ENCODE measurements at regions not wholly inside any gene's neighbourhood (a gene's known extent, or its start where the extent isn't known, plus 50 kb on each side); places are given as distances from the start of the nearest gene placed in this dataset.

DNA sequence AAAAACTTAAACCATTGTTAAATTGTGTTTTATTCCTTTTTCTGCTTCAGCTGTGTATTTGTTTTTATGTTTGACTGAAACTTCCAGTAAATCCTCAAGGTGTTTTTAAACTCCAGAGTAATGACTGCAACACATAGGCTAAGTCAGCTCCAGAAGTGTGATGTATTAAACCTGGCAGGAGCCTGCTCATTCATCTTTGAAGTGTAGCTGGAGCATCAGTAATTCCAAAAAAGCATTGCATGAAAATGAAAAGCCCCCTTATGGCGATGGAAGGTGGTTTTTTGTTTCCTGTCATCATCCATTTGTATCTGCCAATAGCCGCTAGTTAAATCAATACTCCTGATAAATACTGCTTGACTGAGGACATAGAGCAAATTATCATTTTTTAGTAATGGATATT is 474.2 kb upstream of the ADAMTS16 start:
- no peak for DNase-seq

DNA sequence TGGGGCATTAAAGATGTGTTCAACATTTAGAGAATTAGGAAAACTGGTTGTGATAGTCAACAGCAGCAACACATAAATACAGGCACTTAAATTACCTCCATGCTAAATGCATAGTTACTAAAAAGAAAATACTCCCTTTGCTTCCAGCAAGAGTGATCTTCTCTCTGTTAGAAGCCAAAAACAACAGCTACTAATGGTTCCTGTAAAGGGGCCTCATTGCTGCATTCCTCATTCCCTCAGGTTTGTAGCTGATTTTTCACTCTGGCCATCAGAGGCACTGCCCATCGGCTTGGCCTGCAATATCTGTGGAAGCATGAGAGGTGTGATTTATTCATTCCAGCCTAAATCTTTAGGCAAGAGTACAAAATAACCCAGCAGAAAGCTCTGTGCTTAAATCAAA is 466.0 kb upstream of the ADAMTS16 start:
- no peak for DNase-seq

DNA sequence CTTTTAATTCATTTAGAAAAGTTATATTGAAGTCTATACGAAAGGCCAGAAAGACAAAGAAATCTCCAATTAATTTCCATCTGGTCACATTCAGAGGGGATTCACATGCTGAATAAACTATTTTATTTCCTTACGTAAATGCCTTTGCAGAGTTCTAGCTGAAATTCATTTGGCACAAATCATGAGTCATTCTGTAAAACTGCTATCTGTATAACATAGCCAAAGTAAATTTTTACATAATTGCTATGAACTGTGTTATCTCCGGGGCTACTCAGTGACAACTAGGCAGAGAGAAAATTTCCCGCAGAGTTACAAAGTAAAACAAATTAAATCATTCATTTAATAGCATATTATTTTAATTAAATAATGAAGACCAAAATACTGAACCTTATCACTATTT is 463.2 kb upstream of the ADAMTS16 start:
- no peak for DNase-seq

DNA sequence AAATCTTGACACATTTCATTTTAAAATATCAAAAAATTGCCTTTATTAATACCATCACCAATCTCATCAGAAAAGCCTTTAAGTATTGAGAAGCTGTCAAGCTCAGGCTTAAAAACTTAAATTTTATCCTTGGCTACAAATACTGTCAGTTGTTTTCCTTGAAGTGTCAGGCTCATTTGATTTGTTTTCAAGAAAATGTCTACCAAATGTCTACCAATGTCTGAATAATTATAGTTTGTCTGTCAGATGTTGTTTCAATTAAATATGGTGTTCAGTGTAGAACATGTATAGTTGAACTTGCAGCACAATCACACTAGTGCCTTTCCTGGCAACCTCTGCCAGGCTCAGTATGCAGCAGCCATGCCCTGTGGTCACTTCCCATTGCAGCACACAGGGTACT is 455.2 kb upstream of the ADAMTS16 start:
- DNase-seq, result no peak

DNA sequence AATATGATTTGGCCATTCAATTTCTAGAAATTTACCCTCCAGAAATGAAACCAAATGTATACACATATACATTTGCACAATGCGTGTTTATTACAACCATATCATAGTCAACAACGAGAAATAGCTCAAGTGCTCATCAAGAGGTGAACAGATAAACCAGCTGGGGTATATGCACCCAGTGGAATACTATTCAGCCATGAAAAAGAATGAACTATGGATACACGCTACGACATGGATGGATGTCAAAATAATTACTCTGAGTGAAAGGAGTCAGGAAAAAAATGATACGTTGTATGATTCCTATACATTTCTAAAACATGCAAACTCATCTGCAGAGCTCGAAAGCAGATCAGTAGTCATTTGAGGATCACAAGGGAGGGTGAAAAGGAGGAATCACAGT is 441.5 kb upstream of the ADAMTS16 start:
- DNase-seq, result no peak

DNA sequence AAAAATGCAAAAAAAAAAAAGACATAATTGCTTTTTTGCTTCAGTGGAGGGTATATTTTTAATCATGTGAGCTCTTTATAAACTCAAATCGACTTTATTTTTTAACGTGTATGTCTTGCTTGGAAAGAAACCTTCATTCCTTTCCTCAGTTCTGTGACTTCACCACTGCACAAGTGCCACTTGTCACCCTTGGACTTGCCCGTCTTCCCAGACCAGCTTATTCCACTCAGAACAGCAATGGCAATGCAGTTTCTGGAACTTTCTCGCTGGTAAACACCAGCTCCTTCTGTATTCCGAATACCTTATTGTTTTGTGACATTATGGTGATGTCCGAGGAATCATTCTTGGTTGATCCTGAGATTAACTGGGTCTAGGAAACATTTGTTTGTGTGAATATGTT is 440.5 kb upstream of the ADAMTS16 start:
- no peak for DNase-seq

DNA sequence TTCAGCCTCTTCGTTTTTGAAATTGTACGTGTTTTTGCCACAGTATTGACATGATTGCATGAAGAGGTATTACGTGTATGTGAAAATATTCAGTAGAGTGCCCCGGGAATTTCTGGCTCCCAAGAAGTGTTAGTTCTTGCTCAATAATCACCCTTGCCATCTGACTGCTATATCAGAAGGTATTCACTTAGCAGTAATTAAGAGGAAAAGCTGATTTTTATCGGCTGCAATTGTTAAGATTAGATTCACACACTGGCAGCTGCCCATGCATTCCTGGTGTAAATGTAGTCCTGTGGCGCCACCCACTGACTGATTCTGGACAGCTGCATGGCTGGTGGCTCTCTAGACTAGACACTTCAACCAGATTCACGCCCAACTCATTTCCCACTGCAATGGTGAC is 440.1 kb upstream of the ADAMTS16 start:
- DNase-seq, result no peak

DNA sequence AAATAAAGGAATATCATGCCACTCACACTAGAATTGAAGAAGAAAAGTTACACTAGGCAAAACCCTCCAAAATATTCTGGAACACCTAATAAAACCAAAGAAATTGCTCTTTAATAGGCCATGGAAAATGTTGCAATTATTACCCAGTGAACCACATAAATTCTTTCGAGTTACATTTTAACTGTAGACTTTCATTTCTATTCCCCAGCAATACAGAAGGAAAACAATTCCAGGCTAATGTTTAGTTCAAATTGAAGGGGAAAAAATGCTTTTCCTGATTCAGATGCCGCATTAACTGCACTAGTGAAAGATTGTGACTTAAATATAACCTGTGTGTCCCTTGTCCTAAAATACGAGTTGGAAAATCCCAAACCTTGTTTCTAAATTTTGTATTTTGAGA is 439.3 kb upstream of the ADAMTS16 start:
- DNase-seq, result no peak

DNA sequence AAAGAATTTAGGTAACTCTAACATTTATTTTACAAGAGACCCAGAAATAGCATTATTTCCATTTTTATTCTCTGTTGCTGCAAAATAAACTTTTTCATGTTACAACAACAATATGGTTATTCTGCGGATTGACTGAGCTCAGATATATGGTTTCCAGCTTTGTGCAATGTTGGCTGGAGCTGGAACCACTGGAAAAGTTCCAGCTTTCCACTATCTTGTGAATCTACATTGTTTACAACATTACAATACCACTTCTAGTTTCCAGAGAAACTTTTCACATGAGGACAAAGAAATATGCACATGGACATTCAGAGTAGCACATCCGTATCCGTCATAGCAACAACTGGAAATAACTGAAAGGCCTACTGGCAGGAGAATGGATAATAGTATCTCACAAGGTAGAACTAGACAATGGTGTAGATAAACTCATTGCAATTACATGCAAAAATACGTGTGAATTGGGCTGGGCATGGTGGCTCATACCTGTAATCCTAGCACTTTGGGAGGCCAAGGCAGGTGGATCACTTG is 436.1 kb upstream of the ADAMTS16 start:
- DNase-seq, result no peak

DNA sequence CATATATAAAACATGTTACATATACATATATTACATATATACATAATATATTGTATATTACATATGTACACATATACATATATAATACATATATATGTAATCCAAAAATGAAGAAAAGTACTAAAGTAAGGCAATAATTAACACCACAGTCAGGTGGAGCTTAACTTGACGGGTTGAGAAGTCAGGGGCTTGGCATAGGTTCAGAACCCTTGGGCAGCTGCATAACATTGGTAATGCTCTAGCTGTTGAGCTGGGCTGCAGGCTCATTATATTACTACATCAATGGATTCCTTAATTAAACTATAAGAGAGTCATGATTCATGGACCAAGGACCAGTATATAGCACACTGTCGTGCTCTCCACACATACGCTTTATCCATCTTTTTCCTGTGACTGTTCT is 435.2 kb upstream of the ADAMTS16 start:
- no peak for DNase-seq

DNA sequence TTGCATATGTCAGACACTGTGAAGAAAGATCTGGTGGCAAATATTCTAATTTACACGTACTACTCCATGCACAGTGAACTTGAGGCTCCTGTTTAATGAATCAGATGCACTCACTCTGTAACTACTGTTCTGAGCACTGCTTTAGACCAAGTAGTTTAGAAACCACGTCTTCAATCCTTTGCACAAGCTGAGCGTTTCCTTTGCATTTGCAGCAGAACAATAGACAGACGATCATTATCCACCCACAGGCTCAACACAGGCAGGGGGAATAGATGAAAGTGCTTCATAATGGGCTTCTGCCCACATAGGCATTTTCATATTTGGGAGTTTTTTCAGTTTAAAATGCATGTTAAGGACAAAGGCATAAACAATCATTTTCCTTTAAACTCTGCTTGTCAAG is 423.3 kb upstream of the ADAMTS16 start:
- DNase-seq, result no peak

DNA sequence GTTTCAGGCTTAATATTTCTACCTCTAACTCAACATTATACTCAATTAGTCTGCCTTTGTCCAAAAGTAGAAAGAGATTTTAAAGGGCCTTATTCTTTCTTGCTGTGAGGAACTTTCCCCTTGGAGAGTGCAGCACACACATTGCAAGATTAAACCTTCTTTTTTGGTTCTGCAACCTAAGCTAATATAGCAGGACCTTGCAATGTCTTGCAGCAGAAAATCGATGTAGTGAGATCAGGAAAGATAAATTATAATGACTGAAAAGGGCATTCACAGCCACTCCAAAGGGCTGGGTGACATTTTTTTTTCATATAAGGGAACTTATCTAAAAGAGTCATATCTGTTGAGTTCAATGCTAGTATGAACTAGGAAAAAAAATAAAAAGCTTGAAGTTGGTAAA is 422.7 kb upstream of the ADAMTS16 start:
- no peak for DNase-seq

DNA sequence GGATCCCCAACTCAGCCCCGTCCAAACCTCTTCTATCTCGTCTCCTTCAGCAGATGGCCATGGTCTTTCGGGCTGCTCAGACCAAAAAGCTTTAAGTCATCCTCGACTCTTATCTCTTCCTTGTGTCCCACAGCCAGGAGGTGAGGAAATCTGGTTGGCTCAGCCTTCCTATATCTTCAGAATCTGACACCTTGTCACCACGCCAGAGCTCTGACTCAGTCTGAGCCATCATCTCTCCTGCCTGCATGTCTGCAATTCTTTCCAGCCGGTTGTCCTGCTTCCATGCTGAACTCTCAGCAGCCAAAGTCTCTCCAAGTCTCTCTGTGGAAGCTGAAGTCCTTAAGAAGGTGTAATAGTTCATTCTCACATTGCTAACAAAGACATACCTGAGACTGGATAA is 419.3 kb upstream of the ADAMTS16 start:
- no peak for DNase-seq

DNA sequence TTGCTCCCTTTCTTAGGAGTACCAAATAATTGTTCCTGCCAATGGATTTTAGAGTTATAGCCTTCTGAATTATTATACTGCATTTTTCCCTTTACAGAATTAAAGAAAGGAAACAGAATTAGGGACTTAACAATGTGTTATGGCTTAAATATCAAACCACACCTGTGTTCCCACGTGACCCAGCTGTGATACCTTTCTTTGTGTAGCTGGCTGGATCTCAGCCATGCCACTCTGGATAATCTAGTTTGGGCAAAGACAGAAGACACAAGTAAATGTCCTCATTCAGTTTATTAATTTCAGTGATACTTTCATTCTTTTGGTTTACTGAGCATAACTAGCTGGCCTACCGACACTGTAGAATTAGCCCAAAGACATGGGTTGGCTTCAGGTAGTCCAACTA is 417.2 kb upstream of the ADAMTS16 start:
- no peak for DNase-seq

DNA sequence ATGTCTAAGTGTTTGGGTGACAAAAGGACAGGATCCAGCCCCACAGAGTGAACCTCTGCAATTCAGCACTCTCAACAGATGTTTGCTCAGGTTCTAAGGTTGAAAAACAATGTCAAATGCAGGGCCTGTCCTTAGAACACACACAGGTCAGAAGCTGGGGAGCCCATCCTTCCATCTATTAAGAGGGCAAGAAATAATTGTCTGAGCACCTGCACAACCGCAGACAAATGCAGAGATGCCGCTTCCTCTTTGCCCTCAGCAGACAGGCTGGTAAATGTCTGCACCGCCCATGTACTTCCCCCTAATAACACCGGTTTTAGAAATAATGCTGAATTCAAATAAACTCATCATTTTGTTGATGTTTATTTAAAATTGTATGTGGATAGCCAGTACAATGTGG is 414.5 kb upstream of the ADAMTS16 start:
- DNase-seq, result no peak

DNA sequence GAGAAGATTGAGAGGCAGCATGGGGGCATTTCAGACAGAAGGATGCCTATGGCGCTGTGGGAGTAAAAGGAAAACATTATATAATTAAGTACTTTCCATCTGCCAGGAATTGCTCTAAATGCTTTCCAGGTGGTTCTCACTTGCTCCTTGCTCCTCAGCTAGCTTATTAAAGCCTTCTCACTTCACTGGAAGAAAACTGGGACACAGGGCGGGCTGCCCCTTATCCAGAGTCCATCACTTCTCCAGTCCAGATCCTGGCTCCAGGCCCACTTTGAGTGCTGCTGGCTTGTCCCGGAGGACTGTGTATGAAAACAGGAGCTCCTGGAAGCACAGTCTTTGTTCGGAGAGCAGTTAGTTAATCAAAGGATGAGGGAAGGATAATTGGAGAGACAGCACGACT is 409.9 kb upstream of the ADAMTS16 start:
- no peak for DNase-seq

DNA sequence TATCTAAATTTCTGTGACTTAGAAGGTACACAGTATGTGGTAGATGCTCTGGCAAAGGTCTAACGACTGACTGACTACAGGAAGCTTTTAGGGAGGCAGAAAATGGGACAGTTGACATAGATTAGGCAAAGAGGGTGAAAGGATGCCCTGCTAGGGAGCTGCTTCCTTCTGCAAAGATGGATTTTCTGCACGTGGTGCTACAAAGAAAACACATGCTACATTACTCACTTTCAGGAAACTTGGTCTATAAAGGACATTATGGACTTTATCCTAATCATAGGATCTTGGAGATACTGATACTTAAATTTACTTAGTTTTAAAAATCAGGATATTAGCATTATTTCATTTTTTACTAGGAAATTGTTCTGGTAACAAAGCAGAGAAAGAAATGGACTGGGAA is 405.8 kb upstream of the ADAMTS16 start:
- DNase-seq, result no peak

DNA sequence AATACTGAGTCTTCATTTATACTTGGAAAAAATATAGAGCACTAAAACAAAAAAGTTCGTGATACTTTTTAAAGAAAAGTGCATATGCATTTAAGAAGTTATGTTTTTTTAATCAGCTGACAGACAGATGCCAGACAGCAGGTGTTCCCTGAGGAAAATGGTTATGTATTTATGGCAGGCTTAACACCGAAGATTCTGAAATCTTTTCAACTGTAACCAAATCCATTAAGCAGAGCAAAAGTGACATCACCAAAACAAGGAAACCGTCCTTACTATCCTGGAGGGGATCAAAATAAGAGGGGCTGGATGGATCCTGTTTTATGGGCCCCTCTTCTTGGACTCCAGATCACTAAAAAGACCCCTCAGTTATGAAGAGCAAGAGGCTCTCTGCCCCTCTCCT is 404.9 kb upstream of the ADAMTS16 start:
- DNase-seq, result no peak

DNA sequence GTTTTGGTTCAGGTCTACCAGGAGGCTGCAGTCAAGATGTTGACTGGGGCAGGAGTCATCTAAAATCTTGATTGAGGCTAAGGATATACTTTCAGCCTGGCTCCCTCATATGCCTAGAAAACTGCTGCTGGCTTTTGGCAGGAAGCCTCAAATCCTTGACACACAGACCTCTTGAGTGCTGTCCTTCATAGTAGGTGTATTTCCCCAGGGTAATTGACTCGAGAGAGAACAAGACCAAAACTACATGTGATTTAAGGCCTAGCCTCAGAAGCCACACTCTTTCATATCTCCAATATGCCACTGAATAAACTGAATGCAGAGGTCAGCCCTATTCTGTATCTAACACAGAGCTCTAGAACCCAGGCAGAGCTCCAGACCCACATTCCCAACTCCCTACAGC is 402.3 kb upstream of the ADAMTS16 start:
- no peak for DNase-seq

DNA sequence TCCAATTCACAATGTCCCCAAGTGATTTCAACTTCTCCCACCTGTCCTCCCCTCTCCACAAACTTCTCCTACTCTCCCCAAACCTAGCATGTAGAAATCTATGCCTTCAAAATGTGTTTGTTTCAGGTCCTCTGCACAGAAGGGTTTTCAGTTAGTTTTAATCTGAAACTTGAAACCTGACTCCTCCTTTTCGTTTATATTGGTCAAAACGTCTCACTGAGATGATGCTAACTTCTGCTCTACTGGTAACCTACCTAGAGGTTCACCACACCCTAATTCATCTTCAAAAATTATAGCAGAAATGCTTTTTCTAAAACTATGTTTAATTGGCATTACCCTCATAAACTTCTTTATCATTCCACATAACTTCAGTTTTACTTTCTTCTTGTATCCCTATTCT is 401.8 kb upstream of the ADAMTS16 start:
- DNase-seq, result no peak

DNA sequence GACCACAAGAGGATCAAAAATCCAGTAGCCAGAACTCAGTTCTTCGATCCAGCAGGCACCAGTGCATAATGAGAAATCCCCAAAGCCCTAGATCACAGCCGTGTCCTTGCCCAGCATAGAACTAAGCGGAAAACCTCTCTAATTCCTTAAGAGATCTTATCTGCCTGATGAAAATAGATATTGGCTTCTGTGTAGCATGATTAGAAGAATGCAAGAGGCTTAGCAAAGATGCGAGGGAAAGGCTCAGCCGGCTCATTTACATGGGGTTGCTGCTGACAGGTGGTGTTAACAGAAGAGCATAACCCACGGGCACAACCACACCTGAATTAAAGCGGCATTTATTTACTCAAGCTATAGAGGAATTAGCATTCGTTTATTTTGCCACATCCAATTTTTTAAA is 400.0 kb upstream of the ADAMTS16 start:
- DNase-seq, result no peak

DNA sequence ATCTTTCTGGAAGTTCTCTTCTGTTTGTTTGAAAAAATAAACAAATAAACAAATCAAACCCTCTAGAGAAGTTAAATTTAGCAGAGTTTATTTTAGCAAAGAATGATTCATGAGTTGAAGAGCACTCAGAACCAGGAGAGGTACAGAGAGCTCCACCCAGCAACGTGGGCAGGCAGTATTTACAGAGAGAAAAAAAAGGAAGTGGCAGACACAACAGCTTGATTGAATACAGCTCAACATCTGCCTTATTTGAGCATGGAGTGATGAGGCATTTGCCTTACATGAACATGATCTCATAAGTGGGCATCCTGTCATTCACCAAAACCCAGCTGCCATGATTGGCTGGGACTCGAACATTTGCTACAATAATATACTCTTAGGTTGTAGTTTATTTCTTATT is 381.6 kb upstream of the ADAMTS16 start:
- no peak for DNase-seq

DNA sequence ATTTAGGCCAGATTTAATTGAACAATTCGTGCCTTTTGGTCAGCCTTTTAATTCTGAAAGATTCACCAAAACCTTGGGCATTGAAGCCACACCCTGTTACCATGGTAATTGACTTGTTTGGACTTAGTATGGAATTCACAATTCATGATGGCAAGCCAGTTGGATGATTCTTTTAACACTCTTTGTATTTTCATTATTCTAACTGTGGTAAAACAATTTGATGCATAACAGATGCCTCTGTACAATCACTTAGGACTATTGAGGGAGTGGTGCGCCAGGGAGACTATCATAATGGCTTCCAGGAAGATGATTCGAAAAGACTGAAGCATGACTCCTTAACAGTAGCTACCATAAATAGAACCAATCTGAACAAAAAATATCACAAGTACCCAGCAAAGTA is 381.1 kb upstream of the ADAMTS16 start:
- DNase-seq, result no peak

DNA sequence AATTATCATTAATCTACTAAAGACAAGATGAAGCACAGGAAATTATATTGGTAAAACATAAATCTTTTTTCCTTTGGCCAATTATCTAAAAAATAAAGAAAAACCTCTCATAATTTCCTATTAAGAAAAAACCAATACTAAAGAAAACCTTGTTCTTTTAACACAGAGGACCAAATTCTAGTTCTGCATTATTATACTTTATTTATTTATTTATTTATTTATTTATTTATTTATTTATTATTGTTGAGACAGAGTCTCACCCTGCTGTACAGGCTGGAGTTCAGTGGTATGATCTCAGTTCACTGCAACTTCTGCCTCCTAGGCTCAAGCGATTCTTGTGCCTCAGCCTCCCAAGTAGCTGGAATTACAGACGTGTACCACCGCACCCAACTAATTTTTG is 377.8 kb upstream of the ADAMTS16 start:
- DNase-seq, result no peak

DNA sequence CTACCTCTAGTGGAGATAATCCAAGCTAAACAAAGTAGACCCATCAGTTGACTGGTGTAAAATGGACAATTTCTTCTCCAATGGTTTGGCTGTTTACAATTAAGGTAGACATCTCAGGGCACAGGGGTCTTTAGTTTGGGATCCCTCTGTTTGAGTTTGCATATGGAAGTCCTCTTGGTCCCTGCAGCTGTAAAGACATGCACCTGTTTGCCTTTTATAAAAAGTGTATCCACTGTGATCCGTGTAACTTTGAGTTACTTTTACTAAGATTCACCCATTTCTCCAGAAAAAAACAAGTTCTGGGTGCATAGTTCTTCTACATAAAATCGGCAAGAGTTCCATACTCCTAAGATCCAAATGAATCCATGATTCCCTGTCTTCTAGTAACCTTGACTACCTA is 374.7 kb upstream of the ADAMTS16 start:
- no peak for DNase-seq

DNA sequence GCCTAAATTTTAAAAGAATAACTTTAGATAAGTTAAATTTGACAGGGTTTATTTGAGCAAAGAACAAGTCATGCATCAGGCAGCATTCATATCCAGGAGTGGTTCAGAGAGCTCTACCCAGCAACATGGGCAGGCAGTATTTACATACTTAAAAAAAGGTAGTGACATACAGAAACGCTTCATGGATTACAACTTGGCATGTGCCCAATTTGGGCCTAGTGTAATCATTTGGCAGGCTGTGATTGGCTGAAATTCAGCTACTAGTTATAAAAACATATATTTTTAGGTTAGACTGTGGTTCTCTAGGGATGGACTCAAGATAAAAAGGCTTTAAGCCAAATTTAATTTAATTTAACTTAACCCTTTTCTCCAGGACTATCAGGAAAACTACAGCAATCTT is 374.0 kb upstream of the ADAMTS16 start:
- DNase-seq, result no peak

Data from SHP77 treated with DMSO at 0.1 percent for 48 hours (cell line).